Spleen (tissue), 11 donors: ENCODE measurements at regions not wholly inside any gene's neighbourhood (a gene's known extent, or its start where the extent isn't known, plus 50 kb on each side); places are given as distances from the start of the nearest gene placed in this dataset.

Experiments used
- DNase-seq: peaks from one replicate; pipeline ENCODE4 v3.0.0-alpha.2; 2020
- H3K27ac ChIP-seq, 8 donors: fragments of 200-600 bp; sonication (generic) in 7 of 8; 1 replicate in 4 of 8; 2 replicates in 4 of 8; pipeline versions ENCODE4 v1.5.0 to v1.8.0; 2016 to 2021; ENCODE audit warnings: inconsistent platforms in 4 of 8, mild to moderate bottlenecking in 4 of 8, moderate library complexity in 1 of 8
- H3K27me3 ChIP-seq, 7 donors: fragments of 200-600 bp; sonication (generic) in 6 of 7; replicated peaks in 1 of 7; 1 replicate in 4 of 7; 2 replicates in 3 of 7; pipeline versions ENCODE4 v1.5.0 to v1.8.0; 2016 to 2021; ENCODE audit warnings: inconsistent platforms in 3 of 7, mild to moderate bottlenecking in 1 of 7
- H3K36me3 ChIP-seq, 6 donors: fragments of 200-600 bp; sonication (generic) in 5 of 6; 1 replicate in 4 of 6; 2 replicates in 2 of 6; pipeline versions ENCODE4 v1.5.0 to v1.8.0; 2016 to 2021; ENCODE audit warnings: inconsistent platforms in 2 of 6
- H3K4me1 ChIP-seq, 6 donors: fragments of 200-600 bp; sonication (generic) in 5 of 6; 1 replicate in 3 of 6; 2 replicates in 3 of 6; pipeline versions ENCODE4 v1.5.0 to v1.8.0; 2016 to 2021; ENCODE audit warnings: inconsistent platforms in 3 of 6
- H3K4me3 ChIP-seq, 8 donors: fragments of 200-600 bp; sonication (generic) in 7 of 8; 1 replicate in 4 of 8; 2 replicates in 4 of 8; pipeline versions ENCODE4 v1.5.0 to v1.8.0; 2016 to 2021; ENCODE audit warnings: inconsistent platforms in 4 of 8, mild to moderate bottlenecking in 4 of 8, moderate library complexity in 2 of 8
- H3K9me3 ChIP-seq, 8 donors: fragments of 200-600 bp; sonication (generic) in 7 of 8; 1 replicate in 4 of 8; 2 replicates in 4 of 8; pipeline versions ENCODE4 v1.5.0 to v1.8.0; 2016 to 2021; ENCODE audit warnings: inconsistent platforms in 4 of 8
- CTCF ChIP-seq, 11 experiments: fragments of 200-600 bp in 7 of 11; fragments of 450-650 bp in 4 of 11; sonication (generic) in 4 of 11; IDR thresholded peaks in 8 of 11; conservative IDR thresholded peaks in 3 of 11; 1 replicate in 7 of 11; 2 replicates in 4 of 11; pipeline versions ENCODE4 v1.4.0 to v1.8.0; 2016 to 2021; ENCODE audit warnings: antibody characterized with exemption in 11 of 11, inconsistent platforms in 4 of 11, mild to moderate bottlenecking in 1 of 11
- POLR2A ChIP-seq, 3 donors: fragments of 450-650 bp; IDR thresholded peaks; one replicate each; pipeline ENCODE4 v1.5.1; 2017; ENCODE audit warnings: antibody characterized with exemption in 3 of 3, mild to moderate bottlenecking in 1 of 3
- POLR2AphosphoS5 ChIP-seq, 3 donors: sonication (generic); formaldehyde crosslinking; IDR thresholded peaks; one replicate each; pipeline ENCODE4 v1.5.1; 2017; ENCODE audit warnings: antibody characterized with exemption in 3 of 3
- WGBS, 5 donors: extraction: QIAGEN DNeasy Blood & Tissue Kit in 3 of 5; methylation state at CpG; one replicate each; pipeline versions ENCODE4 v1.1.5 to v1.1.7; 2013 to 2018; 5-methylcytosine and 5-hydroxymethylcytosine counted together
- intact Hi-C: fragments of 100-400 bp; cut with DNase I; formaldehyde crosslinking; loops from one replicate; pipeline ENCODE4 v1.15.0; 2023; ENCODE audit warnings: low total_unique reads
- donor health status: healthy with polysubstance abuse.
- donor health status: DM: no; HTN: no; CAD: no; lungs with moderate emphysema.
- donor health status: DM: no; HTN: no; CAD: no.
- donor health status: Bipolar disorder and iron deficiency.
- donor health status: healthy.
- donor health status: DM: no; HTN: no; CAD: no.
- donor health status: DM: yes; HTN: yes; CAD: no.

GRCh38 chr3:81214631-81215030 is 546.8 kb downstream of the GBE1 start:
- H3K36me3 ChIP-seq = no peaks in the 10 kb centered on the region
- 72 to 89% (median 85%) methylated on average over 1 of the region's 1 CpG for WGBS, 5 donors
- no peaks in the 10 kb centered on the region for H3K9me3 ChIP-seq
- no peak overlapping the region for H3K4me3 ChIP-seq
- H3K27me3 ChIP-seq = no peaks in the 10 kb centered on the region
- H3K4me1 ChIP-seq = no peaks in the 10 kb centered on the region
- no peak for DNase-seq
- no peak for TF ChIP-seq POLR2AphosphoS5 (IDR thresholded peaks at IDR 0.05)
- no peak for TF ChIP-seq CTCF (IDR thresholded peaks at IDR 0.05 in 8 of 11, conservative IDR thresholded peaks at IDR 0.05 in 3 of 11)
- no peak for TF ChIP-seq POLR2A (IDR thresholded peaks at IDR 0.05)
- no peak overlapping the region for H3K27ac ChIP-seq
- intact Hi-C loops = no loop called here

- intact Hi-C loops = no loop called here
- no peaks in the 10 kb centered on the region for H3K36me3 ChIP-seq
- no peaks in the 10 kb centered on the region for H3K27me3 ChIP-seq
- WGBS, 5 donors = 42 to 56% (median 51%) methylated on average over 4 of the region's 4 CpGs
- no peak for TF ChIP-seq POLR2A (IDR thresholded peaks at IDR 0.05)
- no peak for TF ChIP-seq CTCF (IDR thresholded peaks at IDR 0.05 in 8 of 11, conservative IDR thresholded peaks at IDR 0.05 in 3 of 11)
- no peak for TF ChIP-seq POLR2AphosphoS5 (IDR thresholded peaks at IDR 0.05)
- peaks cover 0 to 4% (median 0%) of the 10 kb centered on the region in 8 donors for H3K9me3 ChIP-seq
- no peak overlapping the region for H3K27ac ChIP-seq
- no peaks in the 10 kb centered on the region for H3K4me1 ChIP-seq
- no peak overlapping the region for H3K4me3 ChIP-seq
- DNase-seq = no peak
Measured at GRCh38 chr3:81199587-81199986, 561.9 kb downstream of the GBE1 start.

GRCh38 chr3:81198756-81199155 is 562.7 kb downstream of the GBE1 start:
- no peaks in the 10 kb centered on the region for H3K27me3 ChIP-seq
- intact Hi-C loops = no loop called here
- no peaks in the 10 kb centered on the region for H3K4me1 ChIP-seq
- H3K36me3 ChIP-seq = no peaks in the 10 kb centered on the region
- TF ChIP-seq CTCF (IDR thresholded peaks at IDR 0.05 in 8 of 11, conservative IDR thresholded peaks at IDR 0.05 in 3 of 11) (no peak), POLR2A (IDR thresholded peaks at IDR 0.05) (no peak), POLR2AphosphoS5 (IDR thresholded peaks at IDR 0.05) (no peak)
- H3K9me3 ChIP-seq = peaks cover 0 to 4% (median 0%) of the 10 kb centered on the region in 8 donors
- H3K4me3 ChIP-seq = no peak overlapping the region
- no peak overlapping the region for H3K27ac ChIP-seq
- DNase-seq = no peak
- 55 to 68% (median 63%) methylated on average over 5 of the region's 5 CpGs for WGBS, 5 donors

- Histone ChIP-seq H3K4me1 (no peaks in the 10 kb centered on the region), H3K36me3 (no peaks in the 10 kb centered on the region), H3K27ac (no peak overlapping the region), H3K4me3 (no peak overlapping the region), H3K27me3 (no peaks in the 10 kb centered on the region), H3K9me3 (peaks cover 0 to 4% (median 0%) of the 10 kb centered on the region in 8 donors)
- TF ChIP-seq POLR2AphosphoS5 (IDR thresholded peaks at IDR 0.05) (no peak), POLR2A (IDR thresholded peaks at IDR 0.05) (no peak), CTCF (IDR thresholded peaks at IDR 0.05 in 8 of 11, conservative IDR thresholded peaks at IDR 0.05 in 3 of 11) (no peak)
- DNase-seq = no peak
- WGBS, 5 donors = 78 to 86% (median 84%) methylated on average over 3 of the region's 3 CpGs
- intact Hi-C loops = no loop called here
Measured at GRCh38 chr3:81198216-81198615, 563.2 kb downstream of the GBE1 start.
